Endodermal cell (in vitro differentiated cells): ENCODE measurements at regions not wholly inside any gene's neighbourhood (a gene's known extent, or its start where the extent isn't known, plus 50 kb on each side); places are given as distances from the start of the nearest gene placed in this dataset.

ENCODE experiments used
- DNase-seq: peaks from one replicate; pipeline ENCODE4 v3.0.0-alpha.2; 2017
- H3K27ac ChIP-seq: 2 replicates; pipeline ENCODE4 v1.5.1; 2013; ENCODE audit warnings: mild to moderate bottlenecking, low read depth, low read length, moderate library complexity
- H3K27me3 ChIP-seq: 2 replicates; pipeline ENCODE4 v1.6.1; 2013; ENCODE audit warnings: mild to moderate bottlenecking, low read length, moderate library complexity; ENCODE audit not compliant: insufficient read depth, control insufficient read depth, poor library complexity, severe bottlenecking
- H3K36me3 ChIP-seq: 2 replicates; pipeline ENCODE4 v1.7.0; 2013; ENCODE audit warnings: mild to moderate bottlenecking, low read length, moderate library complexity; ENCODE audit not compliant: control insufficient read depth, insufficient read depth
- H3K4me1 ChIP-seq: one replicate; pipeline ENCODE4 v1.7.0; 2013; ENCODE audit warnings: low read length; ENCODE audit not compliant: control insufficient read depth, insufficient read depth
- H3K4me3 ChIP-seq: 2 replicates; pipeline ENCODE4 v1.5.1; 2013; ENCODE audit warnings: mild to moderate bottlenecking, low read length, moderate library complexity
- H3K9ac ChIP-seq: 2 replicates; pipeline ENCODE4 v1.6.1; 2013; ENCODE audit warnings: mild to moderate bottlenecking, low read length, moderate library complexity; ENCODE audit not compliant: poor library complexity, severe bottlenecking; ENCODE audit errors: extremely low read depth
- H3K9me3 ChIP-seq: 2 replicates; pipeline ENCODE4 v1.6.1; 2013; ENCODE audit warnings: mild to moderate bottlenecking, low read length, moderate library complexity; ENCODE audit not compliant: control insufficient read depth
- H3K27ac Mint-ChIP-seq: 2 replicates; pipeline ENCODE4 v1.8.0; 2020; ENCODE audit warnings: mixed read lengths
- H3K27me3 Mint-ChIP-seq: 2 replicates; pipeline ENCODE4 v1.8.0; 2021; ENCODE audit warnings: mild to moderate bottlenecking, mixed read lengths; ENCODE audit not compliant: insufficient read depth
- H3K36me3 Mint-ChIP-seq: 2 replicates; pipeline ENCODE4 v1.8.0; 2020; ENCODE audit warnings: low read depth, mixed read lengths
- H3K4me1 Mint-ChIP-seq: 2 replicates; pipeline ENCODE4 v1.8.0; 2020; ENCODE audit warnings: mixed read lengths
- H3K4me3 Mint-ChIP-seq: 2 replicates; pipeline ENCODE4 v1.8.0; 2020; ENCODE audit warnings: mild to moderate bottlenecking, moderate library complexity, mixed read lengths
- H3K9me3 Mint-ChIP-seq: 2 replicates; pipeline ENCODE4 v1.8.0; 2020; ENCODE audit warnings: mild to moderate bottlenecking, mixed read lengths
- WGBS, 2 experiments: methylation state at CpG; one replicate each; pipeline versions ENCODE4 v1.1.5 to v1.1.7; 2013; ENCODE audit warnings: missing lambda C conversion rate in 2 of 2, mixed read lengths in 1 of 2; ENCODE audit not compliant: insufficient coverage in 1 of 2, insufficient read length in 1 of 2; 5-methylcytosine and 5-hydroxymethylcytosine counted together
- TF ChIP-seq, protein P1 (sequence below): fragments of 200-600 bp; sonication (generic); conservative IDR thresholded peaks from 2 replicates; pipeline ENCODE4 v1.5.0; 2021; ENCODE audit warnings: antibody characterized with exemption, mild to moderate bottlenecking

GRCh38 chr12:92002673-92003382 lies 142.8 kb downstream of the BTG1 start:
- peaks cover 8% of the 10 kb centered on the region for H3K9me3 Mint-ChIP-seq
- no peaks in the 10 kb centered on the region for H3K36me3 ChIP-seq

DNA sequence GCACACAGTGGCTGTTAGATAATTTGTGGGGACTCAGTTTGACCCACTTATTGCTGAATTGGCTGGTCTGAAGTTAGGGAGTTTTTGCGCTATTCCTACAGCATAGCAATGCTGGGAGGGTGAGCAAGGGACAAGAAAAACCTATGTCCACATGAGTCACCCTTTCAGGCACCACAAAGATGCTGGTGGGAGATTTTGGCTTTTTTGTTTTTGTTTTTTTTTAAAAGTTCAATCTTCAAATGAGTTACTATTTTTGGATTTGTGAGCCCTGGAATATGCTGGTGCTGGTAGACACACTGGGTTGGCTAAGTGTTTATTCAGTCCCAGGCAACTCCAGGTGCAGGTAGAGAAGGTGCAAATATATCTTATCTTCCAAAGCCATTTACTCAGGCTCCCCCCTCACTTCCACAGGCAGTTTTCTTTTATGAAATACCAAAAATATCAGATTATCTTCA lies 143.4 kb downstream of the BTG1 start:
- Histone ChIP-seq H3K4me1 (peaks cover 3% of the 10 kb centered on the region), H3K36me3 (no peaks in the 10 kb centered on the region), H3K27ac (no peak overlapping the region), H3K27me3 (no peaks in the 10 kb centered on the region), H3K9ac (no peak overlapping the region), H3K4me3 (no peak overlapping the region), H3K9me3 (peaks cover 6% of the 10 kb centered on the region)
- no peaks in the 10 kb centered on the region for H3K27me3 Mint-ChIP-seq
- TF ChIP-seq, protein P1, sequence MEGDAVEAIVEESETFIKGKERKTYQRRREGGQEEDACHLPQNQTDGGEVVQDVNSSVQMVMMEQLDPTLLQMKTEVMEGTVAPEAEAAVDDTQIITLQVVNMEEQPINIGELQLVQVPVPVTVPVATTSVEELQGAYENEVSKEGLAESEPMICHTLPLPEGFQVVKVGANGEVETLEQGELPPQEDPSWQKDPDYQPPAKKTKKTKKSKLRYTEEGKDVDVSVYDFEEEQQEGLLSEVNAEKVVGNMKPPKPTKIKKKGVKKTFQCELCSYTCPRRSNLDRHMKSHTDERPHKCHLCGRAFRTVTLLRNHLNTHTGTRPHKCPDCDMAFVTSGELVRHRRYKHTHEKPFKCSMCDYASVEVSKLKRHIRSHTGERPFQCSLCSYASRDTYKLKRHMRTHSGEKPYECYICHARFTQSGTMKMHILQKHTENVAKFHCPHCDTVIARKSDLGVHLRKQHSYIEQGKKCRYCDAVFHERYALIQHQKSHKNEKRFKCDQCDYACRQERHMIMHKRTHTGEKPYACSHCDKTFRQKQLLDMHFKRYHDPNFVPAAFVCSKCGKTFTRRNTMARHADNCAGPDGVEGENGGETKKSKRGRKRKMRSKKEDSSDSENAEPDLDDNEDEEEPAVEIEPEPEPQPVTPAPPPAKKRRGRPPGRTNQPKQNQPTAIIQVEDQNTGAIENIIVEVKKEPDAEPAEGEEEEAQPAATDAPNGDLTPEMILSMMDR = no peak
- 96% methylated on average over 1 of the region's 1 CpG; no CpG with 5 or more reads in 1 of the 2 experiments for WGBS, 2 experiments
- peaks cover 16% of the 10 kb centered on the region for H3K4me1 Mint-ChIP-seq
- DNase-seq = no peak
- peaks cover 8% of the 10 kb centered on the region for H3K9me3 Mint-ChIP-seq
- H3K4me3 Mint-ChIP-seq = no peak overlapping the region
- H3K36me3 Mint-ChIP-seq = no peaks in the 10 kb centered on the region
- H3K27ac Mint-ChIP-seq = no peak overlapping the region

More at GRCh38 chr12:92002673-92003382, 142.8 kb downstream of the BTG1 start:
- Histone ChIP-seq H3K27ac (no peak overlapping the region), H3K9ac (no peak overlapping the region), H3K4me1 (peaks cover 3% of the 10 kb centered on the region), H3K9me3 (peaks cover 6% of the 10 kb centered on the region), H3K4me3 (no peak overlapping the region), H3K27me3 (no peaks in the 10 kb centered on the region)
- peaks cover 20% of the 10 kb centered on the region for H3K4me1 Mint-ChIP-seq
- no peaks in the 10 kb centered on the region for H3K27me3 Mint-ChIP-seq
- no peak overlapping the region for H3K27ac Mint-ChIP-seq
- TF ChIP-seq, protein P1 = no peak
- no peak overlapping the region for H3K4me3 Mint-ChIP-seq
- 86 to 91% methylated on average over 3 to 5 of the region's 5 CpGs for WGBS, 2 experiments
- DNase-seq = no peak
- H3K36me3 Mint-ChIP-seq = no peaks in the 10 kb centered on the region

DNA sequence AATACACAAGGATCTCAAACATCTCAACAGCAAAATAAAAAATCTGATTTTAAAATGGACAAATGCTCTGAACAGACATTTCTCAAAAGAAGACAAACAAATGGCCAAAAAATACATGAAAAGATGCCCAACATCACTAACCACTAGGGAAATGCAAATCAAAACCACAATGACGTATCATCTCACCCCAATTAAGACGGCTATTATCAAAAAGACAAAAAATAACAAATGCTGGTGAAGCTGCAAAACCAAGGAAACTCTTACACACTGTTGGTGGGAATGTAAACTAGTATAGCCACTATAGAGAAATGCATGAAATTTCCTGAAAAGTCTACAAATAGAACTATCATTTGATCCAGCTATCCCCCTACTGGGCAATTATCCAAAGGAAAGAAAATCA lies 145.0 kb downstream of the BTG1 start:
- Histone ChIP-seq H3K9ac (no peak overlapping the region), H3K9me3 (peaks cover 6% of the 10 kb centered on the region), H3K27ac (no peak overlapping the region), H3K36me3 (no peaks in the 10 kb centered on the region), H3K4me3 (no peak overlapping the region), H3K27me3 (no peaks in the 10 kb centered on the region), H3K4me1 (peaks cover 3% of the 10 kb centered on the region)
- Mint-ChIP-seq H3K27ac (no peak overlapping the region), H3K36me3 (no peaks in the 10 kb centered on the region), H3K9me3 (peaks cover 8% of the 10 kb centered on the region), H3K4me1 (peaks cover 16% of the 10 kb centered on the region), H3K4me3 (no peak overlapping the region), H3K27me3 (no peaks in the 10 kb centered on the region)
- WGBS, 2 experiments = 84% methylated on average over 2 of the region's 2 CpGs; no CpG with 5 or more reads in 1 of the 2 experiments
- DNase-seq = no peak
- TF ChIP-seq, protein P1 = no peak
